GM10266 (cell line): ENCODE measurements at regions not wholly inside any gene's neighbourhood (a gene's known extent, or its start where the extent isn't known, plus 50 kb on each side); places are given as distances from the start of the nearest gene placed in this dataset.
A peak's percentile ranks its signal among the peaks of the same experiment; 100 is the strongest.
"Not testable (repeated sequence)": the region's sequence is repeated elsewhere in the genome, so short reads cannot be mapped to it uniquely, and the experiment has no call there.

Source experiments
- DNase-seq: peaks from one replicate; pipeline ENCODE4 v3.0.0; 2012; ENCODE audit errors: extremely low spot score
- CTCF ChIP-seq: IDR thresholded peaks from 2 replicates; pipeline ENCODE4 v1.5.1; 2012; ENCODE audit warnings: mild to moderate bottlenecking, low read depth; ENCODE audit not compliant: control insufficient read depth, insufficient read depth; ENCODE audit errors: missing control alignments

- peak; percentile 14 for TF ChIP-seq CTCF
- DNase-seq: not testable (repeated sequence)
Observed at GRCh38 chr16:21487956-21488355, 111.4 kb upstream of the METTL9 start.

- DNase-seq: not testable (repeated sequence)
Observed at GRCh38 chr16:21499046-21499445, 100.3 kb upstream of the METTL9 start.

GRCh38 chr16:21501223-21501868, 98.0 kb upstream of the METTL9 start:
- not testable (repeated sequence) for DNase-seq

- peak; percentile 15 for TF ChIP-seq CTCF
- DNase-seq: peak; percentile 90
Observed at GRCh38 chr16:21501869-21502667, 97.3 kb upstream of the METTL9 start.

GRCh38 chr16:21503574-21503920, 95.8 kb upstream of the METTL9 start:
- DNase-seq: not testable (repeated sequence)

GRCh38 chr16:21503941-21504832, 95.2 kb upstream of the METTL9 start:
- DNase-seq: not testable (repeated sequence)

- not testable (repeated sequence) for DNase-seq
Observed at GRCh38 chr16:21505751-21506520, 93.4 kb upstream of the METTL9 start.

- DNase-seq: peak; percentile 33
Observed at GRCh38 chr16:21506857-21507456, 92.4 kb upstream of the METTL9 start.

- DNase-seq: not testable (repeated sequence)
Observed at GRCh38 chr16:21507631-21508305, 91.6 kb upstream of the METTL9 start.

- not testable (repeated sequence) for DNase-seq
Observed at GRCh38 chr16:21508661-21509436, 90.5 kb upstream of the METTL9 start.

- not testable (repeated sequence) for DNase-seq
Observed at GRCh38 chr16:21509437-21510086, 89.8 kb upstream of the METTL9 start.

- DNase-seq: not testable (repeated sequence)
Observed at GRCh38 chr16:21510869-21511255, 88.5 kb upstream of the METTL9 start.

GRCh38 chr16:21511315-21512210, 87.8 kb upstream of the METTL9 start:
- DNase-seq: not testable (repeated sequence)
